Progenitor cell of endocrine pancreas (in vitro differentiated cells): ENCODE measurements at regions not wholly inside any gene's neighbourhood (a gene's known extent, or its start where the extent isn't known, plus 50 kb on each side); places are given as distances from the start of the nearest gene placed in this dataset.

ENCODE experiments used
- DNase-seq: peaks from one replicate; pipeline ENCODE4 v3.0.0; 2021; ENCODE audit warnings: low spot score; ENCODE audit not compliant: unreplicated experiment
- H3K27ac Mint-ChIP-seq: 2 replicates; pipeline ENCODE4 v1.8.0; 2021; ENCODE audit warnings: mild to moderate bottlenecking, moderate library complexity, mixed read lengths
- H3K27me3 Mint-ChIP-seq: 2 replicates; pipeline ENCODE4 v1.8.0; 2021; ENCODE audit warnings: mixed read lengths
- H3K36me3 Mint-ChIP-seq: 2 replicates; pipeline ENCODE4 v1.8.0; 2022; ENCODE audit warnings: mixed read lengths; ENCODE audit not compliant: insufficient read depth
- H3K4me1 Mint-ChIP-seq: 2 replicates; pipeline ENCODE4 v1.8.0; 2021; ENCODE audit warnings: low read depth, mixed read lengths
- H3K4me3 Mint-ChIP-seq: 2 replicates; pipeline ENCODE4 v1.8.0; 2021; ENCODE audit warnings: low read depth, mild to moderate bottlenecking, moderate library complexity, mixed read lengths
- H3K9me3 Mint-ChIP-seq: 2 replicates; pipeline ENCODE4 v1.8.0; 2021; ENCODE audit warnings: low read depth, mixed read lengths
- TF ChIP-seq, protein P1 (sequence below): fragments of 200-600 bp; sonication (generic); IDR thresholded peaks from one replicate; pipeline ENCODE4 v1.5.0; 2021; ENCODE audit warnings: antibody characterized with exemption, mild to moderate bottlenecking; ENCODE audit not compliant: unreplicated experiment

DNA sequence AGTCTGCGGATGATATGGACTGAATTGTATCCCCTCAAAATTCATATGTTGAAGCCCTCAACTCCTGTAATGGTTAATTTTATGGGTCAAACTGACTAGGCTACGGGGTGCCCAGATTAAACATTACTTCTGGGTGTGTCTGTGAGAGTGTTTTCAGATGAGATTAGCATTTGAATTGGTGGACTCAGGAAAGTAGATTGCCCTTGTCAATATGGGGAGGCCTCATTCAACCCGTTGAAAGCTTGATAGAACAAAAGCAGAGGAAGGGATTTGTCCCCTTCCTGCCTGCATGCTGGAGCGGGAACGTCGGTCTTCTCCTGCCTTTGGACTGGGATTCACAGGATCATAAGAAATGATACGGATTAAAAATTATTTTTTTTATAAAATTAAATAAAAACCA, 84.5 kb downstream of the BBS10 start:
- no peak for DNase-seq
- Mint-ChIP-seq H3K4me1 (peaks cover 3% of the 10 kb centered on the region), H3K27me3 (peaks cover 2% of the 10 kb centered on the region), H3K4me3 (no peak overlapping the region), H3K9me3 (no peaks in the 10 kb centered on the region), H3K27ac (no peak overlapping the region), H3K36me3 (no peaks in the 10 kb centered on the region)
- TF ChIP-seq, protein P1, sequence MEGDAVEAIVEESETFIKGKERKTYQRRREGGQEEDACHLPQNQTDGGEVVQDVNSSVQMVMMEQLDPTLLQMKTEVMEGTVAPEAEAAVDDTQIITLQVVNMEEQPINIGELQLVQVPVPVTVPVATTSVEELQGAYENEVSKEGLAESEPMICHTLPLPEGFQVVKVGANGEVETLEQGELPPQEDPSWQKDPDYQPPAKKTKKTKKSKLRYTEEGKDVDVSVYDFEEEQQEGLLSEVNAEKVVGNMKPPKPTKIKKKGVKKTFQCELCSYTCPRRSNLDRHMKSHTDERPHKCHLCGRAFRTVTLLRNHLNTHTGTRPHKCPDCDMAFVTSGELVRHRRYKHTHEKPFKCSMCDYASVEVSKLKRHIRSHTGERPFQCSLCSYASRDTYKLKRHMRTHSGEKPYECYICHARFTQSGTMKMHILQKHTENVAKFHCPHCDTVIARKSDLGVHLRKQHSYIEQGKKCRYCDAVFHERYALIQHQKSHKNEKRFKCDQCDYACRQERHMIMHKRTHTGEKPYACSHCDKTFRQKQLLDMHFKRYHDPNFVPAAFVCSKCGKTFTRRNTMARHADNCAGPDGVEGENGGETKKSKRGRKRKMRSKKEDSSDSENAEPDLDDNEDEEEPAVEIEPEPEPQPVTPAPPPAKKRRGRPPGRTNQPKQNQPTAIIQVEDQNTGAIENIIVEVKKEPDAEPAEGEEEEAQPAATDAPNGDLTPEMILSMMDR, result no peak

DNA sequence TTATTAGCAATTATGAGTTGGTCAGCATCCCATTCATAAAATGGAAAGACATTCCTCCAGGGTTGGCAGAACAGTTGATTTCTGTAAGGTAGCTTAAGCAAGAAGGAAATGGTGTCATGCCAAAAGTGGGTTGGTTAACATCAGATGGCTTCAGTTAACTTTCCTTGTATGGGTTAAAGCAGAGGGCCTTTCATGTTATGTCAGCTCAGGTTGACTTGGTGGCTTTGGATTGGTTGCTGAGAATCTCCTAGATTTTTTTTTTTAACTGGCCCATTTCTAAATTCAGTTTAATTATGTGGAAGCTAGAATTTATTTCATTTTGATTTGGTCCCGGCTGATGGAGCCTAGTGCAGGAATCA, 87.8 kb downstream of the BBS10 start:
- H3K27ac Mint-ChIP-seq, result no peak overlapping the region
- peaks cover 3% of the 10 kb centered on the region for H3K4me1 Mint-ChIP-seq
- TF ChIP-seq, protein P1, result no peak
- no peak for DNase-seq
- no peaks in the 10 kb centered on the region for H3K36me3 Mint-ChIP-seq
- no peaks in the 10 kb centered on the region for H3K27me3 Mint-ChIP-seq
- H3K9me3 Mint-ChIP-seq, result no peaks in the 10 kb centered on the region
- no peak overlapping the region for H3K4me3 Mint-ChIP-seq

DNA sequence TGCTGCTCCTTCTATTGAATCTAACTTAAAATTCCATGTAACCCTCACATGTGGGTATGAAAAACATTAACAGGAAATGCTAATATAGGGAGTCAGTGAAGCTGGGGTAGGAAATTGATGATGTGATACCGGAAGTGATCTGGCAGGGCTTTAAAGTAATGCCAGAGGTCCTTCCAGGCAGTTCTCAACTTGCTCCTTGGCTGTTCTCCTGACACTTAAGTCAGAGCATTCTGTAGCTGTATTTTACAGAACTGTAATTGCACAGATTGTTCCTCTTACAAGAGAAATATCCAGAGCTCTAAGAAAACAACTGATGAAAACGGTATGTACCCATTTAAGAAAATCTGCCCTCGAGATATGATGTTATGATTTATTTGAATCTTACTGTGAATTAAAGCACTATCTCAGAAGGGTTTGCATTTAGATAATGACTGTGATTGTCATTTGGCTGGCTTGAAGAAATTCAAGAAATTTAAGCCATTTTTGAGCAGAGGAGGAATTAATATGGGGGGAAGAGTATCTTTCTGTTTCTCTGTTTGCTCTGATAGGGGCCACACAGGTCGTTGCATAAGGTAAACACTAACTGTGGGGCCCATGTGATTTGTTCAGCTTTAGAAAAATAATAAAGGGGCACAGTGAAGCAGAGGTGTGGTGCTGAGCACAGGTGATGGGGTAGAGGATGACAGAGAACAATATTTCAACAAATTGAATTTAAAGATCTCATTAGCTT, 88.4 kb downstream of the BBS10 start:
- Mint-ChIP-seq H3K4me1 (peaks cover 3% of the 10 kb centered on the region), H3K27me3 (no peaks in the 10 kb centered on the region), H3K4me3 (no peak overlapping the region), H3K9me3 (no peaks in the 10 kb centered on the region), H3K27ac (no peak overlapping the region), H3K36me3 (no peaks in the 10 kb centered on the region)
- TF ChIP-seq, protein P1, result no peak
- no peak for DNase-seq

DNA sequence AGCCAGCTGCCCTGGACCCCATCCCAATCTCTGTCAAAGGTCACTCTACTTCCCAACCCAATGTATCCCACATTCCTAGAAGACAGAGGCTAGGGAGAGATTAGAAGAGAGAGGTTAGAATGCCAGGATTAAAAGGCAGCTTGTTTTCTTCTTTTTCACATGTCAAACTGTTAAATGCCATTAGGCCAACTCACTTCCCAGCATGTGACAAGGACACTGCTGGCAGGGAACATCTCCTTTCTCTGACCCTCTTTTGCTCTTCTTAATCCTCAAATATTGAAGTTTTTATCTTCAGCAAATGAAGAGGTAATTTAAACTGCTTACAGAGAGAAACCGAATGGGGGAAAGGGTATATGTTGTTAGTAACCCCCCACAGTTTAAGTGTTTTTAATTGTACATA, 89.1 kb downstream of the BBS10 start:
- no peak overlapping the region for H3K27ac Mint-ChIP-seq
- H3K27me3 Mint-ChIP-seq, result no peaks in the 10 kb centered on the region
- no peaks in the 10 kb centered on the region for H3K36me3 Mint-ChIP-seq
- H3K4me3 Mint-ChIP-seq, result no peak overlapping the region
- H3K4me1 Mint-ChIP-seq, result peaks cover 3% of the 10 kb centered on the region
- no peak for DNase-seq
- no peaks in the 10 kb centered on the region for H3K9me3 Mint-ChIP-seq
- TF ChIP-seq, protein P1, result no peak

DNA sequence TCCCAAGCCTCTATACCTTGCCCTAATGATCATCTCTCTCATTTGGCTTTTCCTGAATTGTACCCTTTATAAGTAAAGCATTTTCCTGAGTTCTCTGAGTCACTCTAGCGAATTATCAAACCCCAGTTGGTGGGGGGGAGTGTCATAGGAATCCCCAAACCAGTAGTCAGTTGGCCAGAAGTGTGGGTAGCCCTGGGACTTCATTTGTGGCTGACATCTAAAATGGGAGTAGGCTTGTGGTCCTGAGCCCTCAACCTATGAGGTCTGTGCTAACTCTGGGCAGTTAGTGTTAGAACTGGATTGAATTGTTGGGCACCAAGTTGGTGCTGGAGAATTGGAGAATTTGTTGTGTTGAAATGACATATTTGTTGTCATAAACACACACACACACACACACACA, 91.3 kb downstream of the BBS10 start:
- Mint-ChIP-seq H3K36me3 (no peaks in the 10 kb centered on the region), H3K27ac (no peak overlapping the region), H3K27me3 (no peaks in the 10 kb centered on the region), H3K4me1 (peaks cover 3% of the 10 kb centered on the region), H3K4me3 (no peak overlapping the region), H3K9me3 (no peaks in the 10 kb centered on the region)
- no peak for DNase-seq
- TF ChIP-seq, protein P1, result no peak
